Heart left ventricle (tissue), 13 donors: ENCODE measurements at regions not wholly inside any gene's neighbourhood (a gene's known extent, or its start where the extent isn't known, plus 50 kb on each side); places are given as distances from the start of the nearest gene placed in this dataset.

Experiments
- CTCF ChIP-seq, 12 donors: fragments of 200-600 bp; sonication (generic) in 4 of 12; IDR thresholded peaks; one replicate each; pipeline versions ENCODE4 v1.5.0 to v1.8.0; 2018 to 2022; ENCODE audit warnings: antibody characterized with exemption in 12 of 12, mild to moderate bottlenecking in 5 of 12
- POLR2A ChIP-seq, 2 donors: fragments of 450-650 bp; IDR thresholded peaks; one replicate each; pipeline ENCODE4 v1.6.1; 2017; ENCODE audit warnings: antibody characterized with exemption in 2 of 2, mild to moderate bottlenecking in 2 of 2, moderate library complexity in 2 of 2
- donor health status: ischemic (EF 13 %, LVEDD 7.1; RV severe dilation, severe dysfunction).
- donor health status: DM: no; HTN: yes; CAD: no.
- donor health status: DM: no; HTN: no; CAD: no.
- donor health status: ischemic (EF 25% LVEDD 6.9; RV normal size, moderate dysfunction).
- donor health status: ischemic (EF 25% LVEDD 5.7; RV mildly dilated, moderate dysfunction).
- donor health status: ischemic (EF 35%, LVEDD 5.7; RV mildly dilated, moderate dysfunction).
- donor health status: nonischemic (EF 11% LVEDD 7.7; RV severe dilation, severe dysfunction).
- donor health status: DM: yes; HTN: yes; CAD: no.
- donor health status: PGD.
- donor health status: ischemic (EF 29% LVEDD 5.4; RV normal size, mild dysfunction).
- donor health status: nonischemic (EF 23%, LVEDD 6.1; RV moderate dilation, normal function).

- TF ChIP-seq CTCF (IDR thresholded peaks at IDR 0.05) (no peak), POLR2A (IDR thresholded peaks at IDR 0.05) (no peak)
These were observed 247.5 kb downstream of the CMPK2 start for GRCh38 chr2:6618201-6618600.
